ENCODE measurements at regions not wholly inside any gene's neighbourhood (a gene's known extent, or its start where the extent isn't known, plus 50 kb on each side); places are given as distances from the start of the nearest gene placed in this dataset.

GRCh38 chr21:41557884-41558283 is 49.9 kb upstream of the TMPRSS2 start:
- H3K36me3 ChIP-seq (replicated peaks; ENCODE audit: low read depth, low read length), result no peaks in the 10 kb centered on the region

More at GRCh38 chr21:41557884-41558283, 49.9 kb upstream of the TMPRSS2 start:
- TF ChIP-seq CTCF (IDR thresholded peaks at IDR 0.05; ENCODE audit: low read depth, low read length) (no peak), EZH2phosphoT487 (IDR thresholded peaks at IDR 0.05; ENCODE audit: low read depth) (no peak)
- Histone ChIP-seq H3K27ac (ENCODE audit: low read length) (no peak overlapping the region), H3K27me3 (ENCODE audit: low read depth, low read length) (no peaks in the 10 kb centered on the region), H3K9me3 (ENCODE audit: insufficient read depth, low read length) (no peaks in the 10 kb centered on the region), H2AFZ (ENCODE audit: low read depth, low read length) (no peak overlapping the region), H3K79me2 (ENCODE audit: low read length) (no peaks in the 10 kb centered on the region), H4K20me1 (ENCODE audit: insufficient read depth, low read length) (no peaks in the 10 kb centered on the region), H3K4me2 (ENCODE audit: low read length) (no peak overlapping the region), H3K4me3 (ENCODE audit: low read length) (no peak overlapping the region), H3K9ac (ENCODE audit: low read length) (no peak overlapping the region), H3K4me1 (ENCODE audit: low read length) (peaks cover 19% of the 10 kb centered on the region)
